ENCODE measurements at regions not wholly inside any gene's neighbourhood (a gene's known extent, or its start where the extent isn't known, plus 50 kb on each side); places are given as distances from the start of the nearest gene placed in this dataset.
"Not testable (repeated sequence)": the region's sequence is repeated elsewhere in the genome, so short reads cannot be mapped to it uniquely, and the experiment has no call there.

DNA sequence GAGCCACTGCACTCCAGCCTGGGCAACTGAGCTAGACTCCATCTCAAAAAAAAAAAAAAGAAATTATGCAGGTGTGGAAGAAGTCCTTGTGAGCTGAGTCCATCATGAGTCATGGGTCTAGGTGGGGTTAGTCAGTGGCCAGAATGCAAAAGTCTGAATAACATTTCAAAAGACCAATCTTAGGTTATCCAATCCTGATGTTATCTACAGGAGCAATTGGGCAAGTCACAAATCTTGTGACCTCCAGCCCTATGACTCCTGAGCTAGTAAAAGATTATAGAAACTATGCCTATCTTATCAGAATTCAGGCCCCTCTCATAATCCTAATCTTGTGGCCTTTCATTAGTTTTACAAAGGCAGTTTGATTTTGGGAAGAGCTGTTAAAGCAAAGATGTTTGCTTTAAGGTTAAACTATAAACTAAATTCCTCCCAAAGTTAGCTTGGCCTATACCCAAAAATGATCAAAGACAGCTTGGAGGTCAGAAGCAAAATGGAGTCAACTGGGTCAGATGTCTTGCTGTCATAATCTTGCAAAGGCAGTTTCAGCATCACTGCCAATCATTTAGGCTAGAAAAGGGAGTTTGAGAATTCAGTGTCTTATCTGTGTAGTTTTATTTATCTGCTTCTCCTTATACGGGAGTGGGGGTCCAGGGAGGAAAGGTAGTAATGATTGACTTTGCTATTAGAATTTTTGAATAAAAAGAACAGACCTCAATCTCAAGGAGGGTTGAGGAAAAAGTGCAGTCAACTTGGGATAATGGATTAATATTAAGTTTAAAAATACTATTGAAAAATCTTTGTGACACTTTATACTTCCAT lies 71.2 kb upstream of the TRIM24 start:
- Histone ChIP-seq H3K79me1 (ENCODE audit: low read length) (no peaks in the 10 kb centered on the region), H3K36me3 (ENCODE audit: control insufficient read depth, insufficient read depth, low read length) (no peaks in the 10 kb centered on the region), H3K4me2 (ENCODE audit: low read length) (no peak overlapping the region), H3K27ac (ENCODE audit: low read depth, low read length) (no peak overlapping the region), H2BK15ac (replicated peaks; ENCODE audit: low read depth) (no peak overlapping the region), H3K9ac (ENCODE audit: low read length) (no peak overlapping the region), H3K23ac (ENCODE audit: low read length) (no peak overlapping the region), H3K4me1 (ENCODE audit: control insufficient read depth, low read depth, low read length) (no peaks in the 10 kb centered on the region), H2AK5ac (ENCODE audit: low read length) (no peak overlapping the region), H3K79me2 (ENCODE audit: control insufficient read depth, insufficient read depth, low read length) (no peaks in the 10 kb centered on the region), H2BK5ac (ENCODE audit: low read length) (no peak overlapping the region), H4K5ac (ENCODE audit: low read length) (no peak overlapping the region), H2BK120ac (ENCODE audit: low read depth, low read length) (no peak overlapping the region), H3K4ac (ENCODE audit: low read depth, low read length) (no peak overlapping the region), H3K18ac (ENCODE audit: low read length) (no peak overlapping the region), H4K8ac (ENCODE audit: low read depth, low read length) (no peak overlapping the region), H3K27me3 (ENCODE audit: insufficient read depth, low read length, poor library complexity) (no peaks in the 10 kb centered on the region), H3K4me3 (ENCODE audit: low read length) (no peak overlapping the region), H3K56ac (ENCODE audit: low read length) (no peak overlapping the region)
- no peak for DNase-seq
- no CpG with 5 or more reads among the region's 1 CpG for WGBS (ENCODE audit: extremely low coverage, insufficient coverage, low lambda C conversion rate)

GRCh38 chr7:138395763-138396162 lies 64.3 kb upstream of the TRIM24 start:
- Histone ChIP-seq H3K79me1 (ENCODE audit: low read length) (no peaks in the 10 kb centered on the region), H3K56ac (ENCODE audit: low read length) (no peak overlapping the region), H3K4me1 (ENCODE audit: control insufficient read depth, low read depth, low read length) (no peaks in the 10 kb centered on the region), H4K5ac (ENCODE audit: low read length) (no peak overlapping the region), H3K9ac (ENCODE audit: low read length) (no peak overlapping the region), H3K79me2 (ENCODE audit: control insufficient read depth, insufficient read depth, low read length) (no peaks in the 10 kb centered on the region), H3K18ac (ENCODE audit: low read length) (no peak overlapping the region), H2AK5ac (ENCODE audit: low read length) (no peak overlapping the region), H3K27me3 (ENCODE audit: insufficient read depth, low read length, poor library complexity) (no peaks in the 10 kb centered on the region), H3K4ac (ENCODE audit: low read depth, low read length) (no peak overlapping the region), H3K36me3 (ENCODE audit: control insufficient read depth, insufficient read depth, low read length) (no peaks in the 10 kb centered on the region), H3K4me2 (ENCODE audit: low read length) (no peak overlapping the region), H2BK120ac (ENCODE audit: low read depth, low read length) (no peak overlapping the region), H4K8ac (ENCODE audit: low read depth, low read length) (no peak overlapping the region), H2BK15ac (replicated peaks; ENCODE audit: low read depth) (no peak overlapping the region), H3K23ac (ENCODE audit: low read length) (no peak overlapping the region), H2BK5ac (ENCODE audit: low read length) (no peak overlapping the region), H3K27ac (ENCODE audit: low read depth, low read length) (no peak overlapping the region), H3K4me3 (ENCODE audit: low read length) (no peak overlapping the region)
- WGBS (ENCODE audit: extremely low coverage, insufficient coverage, low lambda C conversion rate) = no CpG with 5 or more reads among the region's 3 CpGs
- no peak for DNase-seq

DNA sequence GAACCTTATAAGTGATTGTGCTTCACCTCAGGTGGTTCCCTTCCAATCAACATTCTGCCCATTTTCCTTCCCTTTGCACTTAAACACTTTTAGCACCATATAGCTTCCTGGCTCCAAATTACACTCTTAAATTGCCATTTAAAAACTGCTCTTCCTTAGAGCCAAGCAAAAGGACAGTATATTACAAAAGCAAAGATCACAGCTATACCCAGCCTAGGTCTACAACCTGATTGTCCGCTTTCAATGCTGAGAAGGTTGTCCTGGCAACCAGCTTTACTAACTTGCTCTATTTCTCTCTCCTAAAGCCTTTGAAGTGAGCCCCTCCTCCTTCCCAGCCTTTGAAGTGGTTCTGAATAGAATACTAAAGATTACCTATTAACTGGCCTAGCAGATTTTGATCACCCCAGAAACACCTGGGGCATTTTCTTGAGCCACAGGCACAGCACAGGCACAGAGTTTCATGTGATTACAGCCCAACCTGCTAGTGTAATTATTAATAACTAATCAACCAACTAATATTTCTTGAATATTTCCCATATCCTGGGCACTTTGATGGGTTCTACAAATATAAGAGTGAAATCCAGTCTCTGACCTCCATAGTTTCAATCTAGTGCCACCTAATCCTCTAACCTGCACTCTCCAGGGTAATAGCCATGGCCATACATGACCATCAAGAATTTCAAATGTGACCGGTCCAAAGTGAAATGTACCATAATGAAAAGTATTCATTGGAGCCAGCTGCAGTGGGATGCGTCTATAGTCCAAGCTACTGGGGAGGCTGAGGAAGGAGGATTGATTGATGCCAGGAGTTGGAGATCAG lies 63.6 kb upstream of the TRIM24 start:
- no CpG with 5 or more reads among the region's 3 CpGs for WGBS (ENCODE audit: extremely low coverage, insufficient coverage, low lambda C conversion rate)
- no peak overlapping the region for H3K9ac ChIP-seq (ENCODE audit: low read length)
- H3K79me2 ChIP-seq (ENCODE audit: control insufficient read depth, insufficient read depth, low read length) = no peaks in the 10 kb centered on the region
- peak overlapping the region; percentile 23 for H3K18ac ChIP-seq (ENCODE audit: low read length)
- H3K4me1 ChIP-seq (ENCODE audit: control insufficient read depth, low read depth, low read length) = no peaks in the 10 kb centered on the region
- no peak overlapping the region for H3K56ac ChIP-seq (ENCODE audit: low read length)
- H3K79me1 ChIP-seq (ENCODE audit: low read length) = no peaks in the 10 kb centered on the region
- no peak overlapping the region for H2BK120ac ChIP-seq (ENCODE audit: low read depth, low read length)
- no peak overlapping the region for H2BK5ac ChIP-seq (ENCODE audit: low read length)
- H3K4me2 ChIP-seq (ENCODE audit: low read length) = no peak overlapping the region
- no peak overlapping the region for H2AK5ac ChIP-seq (ENCODE audit: low read length)
- H4K5ac ChIP-seq (ENCODE audit: low read length) = no peak overlapping the region
- DNase-seq = peak; percentile 96
- H3K4ac ChIP-seq (ENCODE audit: low read depth, low read length) = peak overlapping the region; percentile 55
- no peaks in the 10 kb centered on the region for H3K27me3 ChIP-seq (ENCODE audit: insufficient read depth, low read length, poor library complexity)
- no peak overlapping the region for H3K4me3 ChIP-seq (ENCODE audit: low read length)
- H2BK15ac ChIP-seq (replicated peaks; ENCODE audit: low read depth) = no peak overlapping the region
- H3K23ac ChIP-seq (ENCODE audit: low read length) = no peak overlapping the region
- H3K27ac ChIP-seq (ENCODE audit: low read depth, low read length) = no peak overlapping the region
- no peak overlapping the region for H4K8ac ChIP-seq (ENCODE audit: low read depth, low read length)
- H3K36me3 ChIP-seq (ENCODE audit: control insufficient read depth, insufficient read depth, low read length) = no peaks in the 10 kb centered on the region

DNA sequence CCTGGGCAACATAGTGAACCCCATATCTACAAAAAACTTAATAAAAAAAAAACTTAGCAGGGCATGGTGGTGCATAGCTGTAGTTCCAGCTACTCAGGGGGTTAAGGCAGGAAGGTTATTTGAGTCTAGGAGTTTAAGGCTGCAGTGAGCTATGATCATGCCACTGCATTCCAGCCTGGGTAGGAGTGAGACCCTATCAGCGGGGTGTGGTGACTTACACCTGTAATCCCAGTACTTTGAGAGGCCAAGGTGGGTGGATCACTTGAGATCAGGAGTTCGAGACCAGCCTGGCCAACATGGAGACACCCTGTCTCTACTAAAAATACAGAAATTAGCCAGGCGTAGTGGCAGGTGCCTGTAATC lies 63.0 kb upstream of the TRIM24 start:
- not testable (repeated sequence) for H2BK5ac ChIP-seq (ENCODE audit: low read length); H3K27ac ChIP-seq (ENCODE audit: low read depth, low read length); H2BK120ac ChIP-seq (ENCODE audit: low read depth, low read length); H3K79me1 ChIP-seq (ENCODE audit: low read length); H2BK15ac ChIP-seq (replicated peaks; ENCODE audit: low read depth); H3K27me3 ChIP-seq (ENCODE audit: insufficient read depth, low read length, poor library complexity); DNase-seq; H3K9ac ChIP-seq (ENCODE audit: low read length); H4K5ac ChIP-seq (ENCODE audit: low read length); H3K36me3 ChIP-seq (ENCODE audit: control insufficient read depth, insufficient read depth, low read length); H2AK5ac ChIP-seq (ENCODE audit: low read length); H3K4me2 ChIP-seq (ENCODE audit: low read length); H3K79me2 ChIP-seq (ENCODE audit: control insufficient read depth, insufficient read depth, low read length); H3K23ac ChIP-seq (ENCODE audit: low read length); H3K4me1 ChIP-seq (ENCODE audit: control insufficient read depth, low read depth, low read length); H3K56ac ChIP-seq (ENCODE audit: low read length); H4K8ac ChIP-seq (ENCODE audit: low read depth, low read length); H3K4me3 ChIP-seq (ENCODE audit: low read length)
- peak overlapping the region; percentile 23 for H3K18ac ChIP-seq (ENCODE audit: low read length)
- H3K4ac ChIP-seq (ENCODE audit: low read depth, low read length) = peak overlapping the region; percentile 55
- WGBS (ENCODE audit: extremely low coverage, insufficient coverage, low lambda C conversion rate) = no CpG with 5 or more reads among the region's 3 CpGs

DNA sequence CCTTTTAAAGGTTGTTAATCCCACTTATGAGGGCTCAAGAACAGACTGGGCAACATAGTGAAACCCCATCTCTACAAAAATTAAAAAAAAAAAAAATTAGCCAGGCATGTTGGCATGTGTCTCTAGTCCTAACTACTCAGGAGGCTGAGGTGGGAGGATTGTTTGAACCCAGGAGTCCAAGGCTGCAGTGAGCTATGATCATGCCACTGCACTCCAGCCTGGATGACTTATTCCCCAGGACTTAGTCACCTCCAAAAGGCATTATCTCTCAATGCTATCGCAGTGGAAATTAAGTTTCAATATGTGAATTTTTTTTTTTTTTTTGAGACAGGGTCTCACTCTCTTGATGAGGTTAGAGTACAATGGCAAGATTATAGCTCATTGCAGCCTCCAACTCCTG lies 61.2 kb upstream of the TRIM24 start:
- Histone ChIP-seq H3K4me3 (ENCODE audit: low read length) (no peak overlapping the region), H3K9ac (ENCODE audit: low read length) (no peak overlapping the region), H3K36me3 (ENCODE audit: control insufficient read depth, insufficient read depth, low read length) (no peaks in the 10 kb centered on the region), H3K4me2 (ENCODE audit: low read length) (no peak overlapping the region), H3K79me1 (ENCODE audit: low read length) (no peaks in the 10 kb centered on the region), H2BK120ac (ENCODE audit: low read depth, low read length) (no peak overlapping the region), H2AK5ac (ENCODE audit: low read length) (no peak overlapping the region), H2BK15ac (replicated peaks; ENCODE audit: low read depth) (no peak overlapping the region), H4K8ac (ENCODE audit: low read depth, low read length) (no peak overlapping the region), H4K5ac (ENCODE audit: low read length) (no peak overlapping the region), H3K56ac (ENCODE audit: low read length) (no peak overlapping the region), H3K27ac (ENCODE audit: low read depth, low read length) (no peak overlapping the region), H3K27me3 (ENCODE audit: insufficient read depth, low read length, poor library complexity) (no peaks in the 10 kb centered on the region), H3K18ac (ENCODE audit: low read length) (no peak overlapping the region), H3K23ac (ENCODE audit: low read length) (no peak overlapping the region), H3K79me2 (ENCODE audit: control insufficient read depth, insufficient read depth, low read length) (no peaks in the 10 kb centered on the region), H2BK5ac (ENCODE audit: low read length) (no peak overlapping the region), H3K4me1 (ENCODE audit: control insufficient read depth, low read depth, low read length) (no peaks in the 10 kb centered on the region), H3K4ac (ENCODE audit: low read depth, low read length) (no peak overlapping the region)
- no CpG with 5 or more reads among the region's 1 CpG for WGBS (ENCODE audit: extremely low coverage, insufficient coverage, low lambda C conversion rate)
- no peak for DNase-seq
